Fibroblast of lung (primary cell): ENCODE measurements at regions not wholly inside any gene's neighbourhood (a gene's known extent, or its start where the extent isn't known, plus 50 kb on each side); places are given as distances from the start of the nearest gene placed in this dataset.

ENCODE experiments used
- CTCF ChIP-seq, 2 donors: IDR thresholded peaks in 1 of 2; conservative IDR thresholded peaks in 1 of 2; 1 replicate in 1 of 2; 2 replicates in 1 of 2; pipeline ENCODE4 v1.5.1; 2011 to 2012; ENCODE audit warnings: low read length in 2 of 2, control low read depth in 1 of 2, inconsistent platforms in 1 of 2, low read depth in 1 of 2, mild to moderate bottlenecking in 1 of 2
- EZH2 ChIP-seq: IDR thresholded peaks from 2 replicates; pipeline ENCODE4 v1.5.1; 2012; ENCODE audit warnings: low read length, control low read depth, mild to moderate bottlenecking; ENCODE audit errors: missing control alignments

GRCh38 chrX:111615227-111615626 lies 65.7 kb upstream of the ALG13 start:
- no peak for TF ChIP-seq CTCF (conservative IDR thresholded peaks at IDR 0.05 in 1 of 2, IDR thresholded peaks at IDR 0.05 in 1 of 2; ENCODE audit: low read depth in 1 of 2, low read length in 2 of 2)
- no peak for TF ChIP-seq EZH2
